Transverse colon (tissue), 4 donors: ENCODE measurements at regions not wholly inside any gene's neighbourhood (a gene's known extent, or its start where the extent isn't known, plus 50 kb on each side); places are given as distances from the start of the nearest gene placed in this dataset.

Source experiments
- DNase-seq: peaks from one replicate; pipeline ENCODE4 v3.0.0-alpha.2; 2019
- H3K27ac ChIP-seq, 4 donors: fragments of 200-600 bp; sonication (generic); 2 replicates each; pipeline ENCODE4 v1.5.1; 2016 to 2018; ENCODE audit warnings: inconsistent platforms in 4 of 4
- H3K27me3 ChIP-seq: fragments of 200-600 bp; sonication (generic); 2 replicates; pipeline ENCODE4 v1.5.1; 2017; ENCODE audit warnings: inconsistent platforms
- H3K36me3 ChIP-seq, 4 donors: fragments of 200-600 bp; sonication (generic); 2 replicates each; pipeline ENCODE4 v1.5.1; 2017 to 2019; ENCODE audit warnings: inconsistent platforms in 4 of 4
- H3K4me1 ChIP-seq, 4 donors: fragments of 200-600 bp; sonication (generic); 2 replicates each; pipeline ENCODE4 v1.5.1; 2017 to 2020; ENCODE audit warnings: inconsistent platforms in 4 of 4
- H3K4me3 ChIP-seq, 4 donors: fragments of 200-600 bp; sonication (generic); 1 replicate in 1 of 4; 2 replicates in 3 of 4; pipeline versions ENCODE4 v1.5.1 to v1.6.1; 2017 to 2019; ENCODE audit warnings: inconsistent platforms in 4 of 4
- H3K9me3 ChIP-seq, 2 donors: fragments of 200-600 bp; sonication (generic); 2 replicates each; pipeline ENCODE4 v1.5.1; 2017 to 2019; ENCODE audit warnings: inconsistent platforms in 2 of 2
- EP300 ChIP-seq: sonication (generic); formaldehyde crosslinking; IDR thresholded peaks from one replicate; pipeline ENCODE4 v1.6.1; 2017; ENCODE audit warnings: antibody characterized with exemption, low read depth
- POLR2A ChIP-seq: fragments of 450-650 bp; IDR thresholded peaks from one replicate; pipeline ENCODE4 v1.6.1; 2016; ENCODE audit warnings: antibody characterized with exemption, mild to moderate bottlenecking, moderate library complexity
- POLR2AphosphoS5 ChIP-seq, 3 donors: sonication (generic); formaldehyde crosslinking; IDR thresholded peaks; one replicate each; pipeline ENCODE4 v1.6.1; 2016; ENCODE audit warnings: antibody characterized with exemption in 3 of 3
- WGBS, 2 donors: methylation state at CpG; one replicate each; pipeline ENCODE4 v1.1.5; 2018; ENCODE audit warnings: low coverage in 1 of 2; 5-methylcytosine and 5-hydroxymethylcytosine counted together
- in situ Hi-C, 4 donors: fragments of 200-750 bp; cut with MboI; loops; one replicate each; pipeline versions ENCODE4 v1.15.0 to v1.15.1; 2017; ENCODE audit warnings: low sequenced_read_pairs in 3 of 4, low pct_ligation_motif_present in 1 of 4, low pct_unique_long_range_greater_than_20kb in 1 of 4
- intact Hi-C: fragments of 100-400 bp; cut with DNase I; formaldehyde crosslinking; loops from one replicate; pipeline ENCODE4 v1.15.1; 2023; ENCODE audit warnings: low total_unique reads
- TF ChIP-seq, protein P1 (sequence below), 5 experiments: fragments of 200-600 bp in 3 of 5; fragments of 450-650 bp in 2 of 5; sonication (generic) in 3 of 5; IDR thresholded peaks; 1 replicate in 2 of 5; 2 replicates in 3 of 5; pipeline ENCODE4 v1.5.1; 2016 to 2017; ENCODE audit warnings: antibody characterized with exemption in 5 of 5, inconsistent platforms in 3 of 5, mild to moderate bottlenecking in 2 of 5, moderate library complexity in 1 of 5

DNA sequence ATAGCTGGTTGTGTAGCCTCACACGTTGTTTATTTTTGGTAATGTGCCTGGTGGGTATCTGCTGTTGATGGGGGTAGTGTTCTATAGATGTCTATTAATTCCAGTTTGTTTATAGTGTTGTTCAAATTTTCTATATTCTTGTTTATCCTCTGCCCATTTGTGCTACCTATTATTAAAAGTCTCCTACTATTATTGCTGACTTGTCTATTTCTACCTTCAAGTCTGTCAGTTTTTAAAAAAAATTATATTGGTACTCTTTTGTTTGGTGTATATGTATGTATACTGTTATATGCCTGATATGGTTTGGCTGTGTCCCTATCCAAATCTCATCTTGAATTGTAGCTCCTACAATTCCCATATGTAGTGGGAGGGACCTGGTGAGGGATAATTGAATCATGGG, 578.6 kb downstream of the PCDH7 start:
- Histone ChIP-seq H3K36me3 (no peaks in the 10 kb centered on the region), H3K4me1 (no peaks in the 10 kb centered on the region), H3K27ac (no peak overlapping the region), H3K27me3 (no peaks in the 10 kb centered on the region), H3K9me3 (no peaks in the 10 kb centered on the region), H3K4me3 (no peak overlapping the region)
- no peak for TF ChIP-seq POLR2A
- TF ChIP-seq, protein P1, sequence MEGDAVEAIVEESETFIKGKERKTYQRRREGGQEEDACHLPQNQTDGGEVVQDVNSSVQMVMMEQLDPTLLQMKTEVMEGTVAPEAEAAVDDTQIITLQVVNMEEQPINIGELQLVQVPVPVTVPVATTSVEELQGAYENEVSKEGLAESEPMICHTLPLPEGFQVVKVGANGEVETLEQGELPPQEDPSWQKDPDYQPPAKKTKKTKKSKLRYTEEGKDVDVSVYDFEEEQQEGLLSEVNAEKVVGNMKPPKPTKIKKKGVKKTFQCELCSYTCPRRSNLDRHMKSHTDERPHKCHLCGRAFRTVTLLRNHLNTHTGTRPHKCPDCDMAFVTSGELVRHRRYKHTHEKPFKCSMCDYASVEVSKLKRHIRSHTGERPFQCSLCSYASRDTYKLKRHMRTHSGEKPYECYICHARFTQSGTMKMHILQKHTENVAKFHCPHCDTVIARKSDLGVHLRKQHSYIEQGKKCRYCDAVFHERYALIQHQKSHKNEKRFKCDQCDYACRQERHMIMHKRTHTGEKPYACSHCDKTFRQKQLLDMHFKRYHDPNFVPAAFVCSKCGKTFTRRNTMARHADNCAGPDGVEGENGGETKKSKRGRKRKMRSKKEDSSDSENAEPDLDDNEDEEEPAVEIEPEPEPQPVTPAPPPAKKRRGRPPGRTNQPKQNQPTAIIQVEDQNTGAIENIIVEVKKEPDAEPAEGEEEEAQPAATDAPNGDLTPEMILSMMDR (IDR thresholded peaks at IDR 0.05) = no peak
- no peak for TF ChIP-seq EP300
- TF ChIP-seq POLR2AphosphoS5 (IDR thresholded peaks at IDR 0.05) = no peak
- WGBS, 2 donors = 60 to 70% methylated on average over 1 of the region's 1 CpG
- in situ Hi-C loops = no loop called here
- no peak for DNase-seq
- intact Hi-C loops = no loop called here

DNA sequence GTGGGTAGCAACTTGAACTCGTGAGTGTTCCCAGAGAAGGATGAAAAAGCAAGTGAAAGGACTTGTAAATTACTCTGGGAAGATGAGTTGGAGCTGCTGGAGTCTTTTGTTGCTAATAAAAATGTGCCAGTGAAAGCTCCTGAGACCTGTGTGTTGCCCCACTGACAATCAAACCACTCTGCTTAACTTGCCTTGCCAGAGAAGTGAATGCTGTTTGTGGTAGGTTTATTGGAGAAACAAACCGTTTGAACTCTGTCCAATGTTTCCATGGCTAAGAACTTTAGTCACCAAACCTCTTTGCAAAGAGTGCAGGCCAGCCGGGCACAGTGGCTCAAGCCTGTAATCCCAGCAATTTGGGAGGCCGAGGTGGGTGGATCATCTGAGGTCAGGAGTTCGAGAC, 586.9 kb downstream of the PCDH7 start:
- Histone ChIP-seq H3K4me3 (no peak overlapping the region), H3K27me3 (no peaks in the 10 kb centered on the region), H3K9me3 (no peaks in the 10 kb centered on the region), H3K36me3 (no peaks in the 10 kb centered on the region), H3K4me1 (no peaks in the 10 kb centered on the region), H3K27ac (no peak overlapping the region)
- TF ChIP-seq EP300 (no peak), POLR2AphosphoS5 (IDR thresholded peaks at IDR 0.05) (no peak), POLR2A (no peak)
- TF ChIP-seq, protein P1 (IDR thresholded peaks at IDR 0.05) = no peak
- in situ Hi-C loops (no loop called here), intact Hi-C loops (no loop called here)
- no peak for DNase-seq
- 22 to 37% methylated on average over 2 to 5 of the region's 5 CpGs for WGBS, 2 donors

DNA sequence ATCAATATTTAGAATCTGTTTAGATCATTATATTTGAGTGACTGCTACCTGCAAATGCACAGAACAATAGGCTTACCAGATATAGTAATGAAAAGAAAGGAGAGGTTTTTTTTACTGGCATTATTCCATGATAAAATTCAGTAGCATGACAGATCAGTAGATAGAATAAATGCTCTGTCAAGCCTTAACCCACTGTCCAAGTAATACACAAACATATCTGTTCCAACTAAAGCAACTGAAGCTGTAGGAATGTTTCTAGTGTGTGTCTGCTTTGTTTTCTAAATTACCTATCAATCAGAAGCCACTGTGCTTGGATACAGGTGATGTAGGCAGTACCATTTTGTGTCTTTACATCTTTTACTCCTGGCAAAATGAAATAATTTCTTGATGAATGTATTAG, 604.6 kb downstream of the PCDH7 start:
- H3K4me1 ChIP-seq = no peaks in the 10 kb centered on the region
- no peaks in the 10 kb centered on the region for H3K36me3 ChIP-seq
- intact Hi-C loops = no loop called here
- DNase-seq = no peak
- H3K4me3 ChIP-seq = no peak overlapping the region
- TF ChIP-seq, protein P1 (IDR thresholded peaks at IDR 0.05) = no peak
- TF ChIP-seq EP300 = no peak
- TF ChIP-seq POLR2A = no peak
- TF ChIP-seq POLR2AphosphoS5 (IDR thresholded peaks at IDR 0.05) = no peak
- H3K27ac ChIP-seq = no peak overlapping the region
- H3K27me3 ChIP-seq = no peaks in the 10 kb centered on the region
- no peaks in the 10 kb centered on the region for H3K9me3 ChIP-seq
- in situ Hi-C loops = no loop called here

- Histone ChIP-seq H3K4me1 (no peaks in the 10 kb centered on the region), H3K36me3 (no peaks in the 10 kb centered on the region), H3K27ac (no peak overlapping the region), H3K9me3 (no peaks in the 10 kb centered on the region), H3K4me3 (no peak overlapping the region), H3K27me3 (no peaks in the 10 kb centered on the region)
- intact Hi-C loops = no loop called here
- DNase-seq = no peak
- WGBS, 2 donors = 63 to 82% methylated on average over 1 of the region's 1 CpG
- in situ Hi-C loops = no loop called here
- no peak for TF ChIP-seq EP300
- TF ChIP-seq POLR2AphosphoS5 (IDR thresholded peaks at IDR 0.05) = no peak
- TF ChIP-seq, protein P1 (IDR thresholded peaks at IDR 0.05) = no peak
- TF ChIP-seq POLR2A = no peak
Measured at GRCh38 chr4:31325300-31325699, 605.1 kb downstream of the PCDH7 start.
